Activated naive CD8-positive, alpha-beta T cell treated with anti-CD3 and anti-CD28 coated beads for 36 hours (primary cell): ENCODE measurements at regions not wholly inside any gene's neighbourhood (a gene's known extent, or its start where the extent isn't known, plus 50 kb on each side); places are given as distances from the start of the nearest gene placed in this dataset.

Source experiments
- DNase-seq: peaks from one replicate; pipeline ENCODE4 v3.0.0; 2021
- H3K27ac Mint-ChIP-seq: one replicate; pipeline ENCODE4 v1.8.0; 2022; ENCODE audit warnings: mild to moderate bottlenecking, moderate library complexity, mixed read lengths
- H3K27me3 Mint-ChIP-seq: one replicate; pipeline ENCODE4 v1.8.0; 2022; ENCODE audit warnings: mild to moderate bottlenecking, mixed read lengths
- H3K36me3 Mint-ChIP-seq: one replicate; pipeline ENCODE4 v1.8.0; 2021; ENCODE audit warnings: mild to moderate bottlenecking, mixed read lengths
- H3K4me1 Mint-ChIP-seq: one replicate; pipeline ENCODE4 v1.8.0; 2021; ENCODE audit warnings: mixed read lengths
- H3K4me3 Mint-ChIP-seq: one replicate; pipeline ENCODE4 v1.8.0; 2022; ENCODE audit warnings: mild to moderate bottlenecking, moderate library complexity, mixed read lengths
- H3K9me3 Mint-ChIP-seq: one replicate; pipeline ENCODE4 v1.8.0; 2022; ENCODE audit warnings: mixed read lengths

GRCh38 chr3:159632128-159632527, 356.5 kb upstream of the IL12A start:
- no peak for DNase-seq
- Mint-ChIP-seq H3K36me3 (no peaks in the 10 kb centered on the region), H3K27ac (no peak overlapping the region), H3K4me3 (no peak overlapping the region), H3K9me3 (no peaks in the 10 kb centered on the region), H3K4me1 (no peaks in the 10 kb centered on the region), H3K27me3 (no peaks in the 10 kb centered on the region)

DNA sequence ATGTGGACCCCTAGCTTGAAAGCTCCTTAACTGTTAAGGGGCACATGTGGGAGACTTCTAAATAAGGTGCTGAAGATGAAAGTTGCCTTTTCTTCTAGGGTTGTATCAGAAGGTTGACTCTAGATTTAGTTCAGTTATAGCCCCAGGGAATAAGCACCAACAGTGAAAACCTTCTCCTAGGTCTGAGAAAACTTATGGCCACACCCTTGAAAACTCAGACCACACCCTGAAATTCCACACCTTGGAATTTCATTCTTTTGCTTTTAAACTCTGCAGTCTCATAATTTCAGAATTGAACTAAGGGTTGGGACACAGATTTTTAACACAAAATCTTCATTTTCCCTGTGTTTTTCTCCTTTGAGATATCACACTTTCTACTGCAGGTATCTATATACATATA, 355.8 kb upstream of the IL12A start:
- DNase-seq, result no peak
- Mint-ChIP-seq H3K4me3 (no peak overlapping the region), H3K27me3 (no peaks in the 10 kb centered on the region), H3K36me3 (no peaks in the 10 kb centered on the region), H3K4me1 (no peaks in the 10 kb centered on the region), H3K9me3 (no peaks in the 10 kb centered on the region), H3K27ac (no peak overlapping the region)

- no peak for DNase-seq
- Mint-ChIP-seq H3K36me3 (no peaks in the 10 kb centered on the region), H3K27me3 (no peaks in the 10 kb centered on the region), H3K27ac (no peak overlapping the region), H3K4me1 (no peaks in the 10 kb centered on the region), H3K9me3 (no peaks in the 10 kb centered on the region), H3K4me3 (no peak overlapping the region)
These were observed 354.2 kb upstream of the IL12A start for GRCh38 chr3:159634483-159634882.

DNA sequence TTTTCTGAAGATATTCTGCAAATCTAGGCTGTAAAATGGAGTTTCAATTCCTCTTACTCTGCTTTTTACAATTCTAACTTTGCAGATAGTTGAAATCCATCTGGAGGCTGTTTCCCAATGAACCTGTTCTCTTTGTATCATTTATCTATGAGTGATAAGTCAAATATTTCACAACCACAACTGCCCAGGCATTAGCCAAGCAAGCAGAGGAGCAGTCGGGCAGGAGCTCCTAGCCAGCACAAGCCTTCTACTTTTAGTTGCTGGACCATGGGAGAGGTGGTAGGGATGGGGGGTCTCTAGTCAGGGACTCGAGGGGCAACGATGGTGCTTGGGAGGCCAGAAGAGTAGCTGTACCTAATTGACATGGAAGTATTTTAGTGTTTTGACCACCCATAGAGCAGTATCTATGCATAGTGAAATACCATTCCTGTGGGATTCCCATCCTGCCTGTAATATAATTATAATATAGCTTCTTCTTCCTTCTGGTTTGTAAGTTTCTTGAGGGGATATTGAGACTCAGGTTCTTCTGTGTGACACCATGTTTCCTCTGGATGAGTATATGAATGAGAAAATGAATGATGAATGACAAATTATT, 353.5 kb upstream of the IL12A start:
- Mint-ChIP-seq H3K9me3 (no peaks in the 10 kb centered on the region), H3K27me3 (no peaks in the 10 kb centered on the region), H3K27ac (no peak overlapping the region), H3K4me1 (no peaks in the 10 kb centered on the region), H3K4me3 (no peak overlapping the region), H3K36me3 (no peaks in the 10 kb centered on the region)
- DNase-seq, result no peak

- Mint-ChIP-seq H3K27me3 (no peaks in the 10 kb centered on the region), H3K4me1 (no peaks in the 10 kb centered on the region), H3K27ac (no peak overlapping the region), H3K36me3 (no peaks in the 10 kb centered on the region), H3K9me3 (no peaks in the 10 kb centered on the region), H3K4me3 (no peak overlapping the region)
- no peak for DNase-seq
These were observed 350.6 kb upstream of the IL12A start for GRCh38 chr3:159637883-159638542.

GRCh38 chr3:159640225-159640624, 348.4 kb upstream of the IL12A start:
- Mint-ChIP-seq H3K4me3 (no peak overlapping the region), H3K4me1 (no peaks in the 10 kb centered on the region), H3K36me3 (no peaks in the 10 kb centered on the region), H3K27me3 (no peaks in the 10 kb centered on the region), H3K9me3 (no peaks in the 10 kb centered on the region), H3K27ac (no peak overlapping the region)
- no peak for DNase-seq

DNA sequence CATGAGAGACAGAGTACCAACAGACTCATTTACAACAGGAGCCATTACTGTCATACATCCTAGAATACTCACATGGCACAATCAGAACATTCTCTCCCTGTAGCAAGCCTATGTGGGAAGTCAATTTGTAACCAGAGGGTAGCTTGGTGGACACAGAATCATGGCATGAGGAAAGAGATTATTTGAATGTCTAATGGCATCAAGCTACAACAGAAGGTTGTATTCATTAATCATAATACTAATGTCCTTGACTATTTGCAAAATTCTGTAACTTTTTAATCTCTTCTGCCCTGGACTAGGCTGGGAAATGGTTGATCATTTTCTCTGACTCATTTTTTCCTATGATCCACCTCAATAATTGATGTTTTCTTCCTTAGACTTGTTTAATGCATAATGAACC, 345.2 kb upstream of the IL12A start:
- Mint-ChIP-seq H3K27ac (no peak overlapping the region), H3K9me3 (no peaks in the 10 kb centered on the region), H3K4me3 (no peak overlapping the region), H3K27me3 (no peaks in the 10 kb centered on the region), H3K4me1 (no peaks in the 10 kb centered on the region), H3K36me3 (no peaks in the 10 kb centered on the region)
- no peak for DNase-seq

DNA sequence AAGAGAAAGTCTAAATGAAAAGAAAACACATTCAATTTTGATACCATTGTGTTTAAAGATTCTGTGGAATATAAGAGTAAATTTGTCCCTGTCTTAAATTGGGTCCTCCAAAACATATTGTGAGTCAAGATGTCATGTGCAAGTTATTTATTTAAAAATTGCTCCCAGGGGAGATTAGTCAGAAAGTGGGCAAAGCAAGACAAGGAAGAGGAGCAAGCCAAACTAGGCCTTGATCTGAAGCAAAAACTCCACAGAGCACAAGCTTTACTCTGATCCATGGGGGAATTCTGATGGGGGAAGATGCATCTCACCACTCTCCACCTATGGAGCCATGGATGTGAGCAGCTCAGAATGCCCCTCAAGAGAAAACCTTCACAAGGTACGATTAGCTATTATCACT, 342.8 kb upstream of the IL12A start:
- DNase-seq, result no peak
- H3K36me3 Mint-ChIP-seq, result no peaks in the 10 kb centered on the region
- H3K4me1 Mint-ChIP-seq, result no peaks in the 10 kb centered on the region
- no peak overlapping the region for H3K4me3 Mint-ChIP-seq
- no peak overlapping the region for H3K27ac Mint-ChIP-seq
- no peaks in the 10 kb centered on the region for H3K9me3 Mint-ChIP-seq
- H3K27me3 Mint-ChIP-seq, result no peaks in the 10 kb centered on the region

- no peaks in the 10 kb centered on the region for H3K27me3 Mint-ChIP-seq
- H3K36me3 Mint-ChIP-seq, result no peaks in the 10 kb centered on the region
- no peak overlapping the region for H3K4me3 Mint-ChIP-seq
- no peak overlapping the region for H3K27ac Mint-ChIP-seq
- DNase-seq, result no peak
- H3K4me1 Mint-ChIP-seq, result no peaks in the 10 kb centered on the region
- no peaks in the 10 kb centered on the region for H3K9me3 Mint-ChIP-seq
These were observed 338.7 kb upstream of the IL12A start for GRCh38 chr3:159649951-159650350.

DNA sequence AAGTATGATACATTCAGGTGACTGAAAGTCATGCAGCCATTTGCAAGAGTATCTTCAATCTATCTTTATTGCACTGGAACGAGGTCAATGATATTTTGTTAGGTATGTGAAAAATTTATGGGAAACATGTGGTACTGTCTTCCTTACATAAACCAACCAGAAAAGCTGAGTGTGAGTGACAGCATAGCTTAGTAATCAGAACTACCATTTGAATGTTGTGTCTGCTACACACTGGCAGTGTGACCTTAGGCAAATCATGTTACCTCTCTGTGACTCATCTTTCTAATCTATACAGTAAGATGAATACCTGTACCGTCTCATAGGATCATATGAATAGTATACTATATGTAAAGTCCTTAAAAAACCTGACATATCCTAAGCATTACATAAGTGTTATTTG, 337.9 kb upstream of the IL12A start:
- H3K4me3 Mint-ChIP-seq, result no peak overlapping the region
- H3K4me1 Mint-ChIP-seq, result no peaks in the 10 kb centered on the region
- H3K27ac Mint-ChIP-seq, result no peak overlapping the region
- DNase-seq, result no peak
- no peaks in the 10 kb centered on the region for H3K9me3 Mint-ChIP-seq
- H3K36me3 Mint-ChIP-seq, result no peaks in the 10 kb centered on the region
- H3K27me3 Mint-ChIP-seq, result no peaks in the 10 kb centered on the region

DNA sequence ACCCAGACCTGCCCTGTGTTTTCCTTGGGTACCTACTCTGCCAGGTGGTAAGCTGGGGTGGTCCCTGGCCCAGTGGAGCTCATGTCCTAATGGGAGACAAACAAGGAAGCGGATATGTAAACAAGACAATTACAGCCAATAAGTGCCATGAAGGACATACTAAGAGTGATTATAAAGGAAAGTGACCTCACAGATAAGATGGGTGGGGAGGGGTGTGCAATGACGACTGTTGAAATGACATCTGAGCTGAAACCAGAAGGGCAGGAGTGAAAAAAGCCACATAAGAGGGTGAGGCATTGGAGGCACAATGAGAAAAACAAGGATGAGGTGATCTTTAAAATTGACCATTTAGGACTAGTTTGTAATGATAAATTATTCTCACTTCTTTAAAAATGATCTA, 336.2 kb upstream of the IL12A start:
- no peak for DNase-seq
- Mint-ChIP-seq H3K4me3 (no peak overlapping the region), H3K27ac (no peak overlapping the region), H3K36me3 (no peaks in the 10 kb centered on the region), H3K27me3 (no peaks in the 10 kb centered on the region), H3K9me3 (no peaks in the 10 kb centered on the region), H3K4me1 (no peaks in the 10 kb centered on the region)

DNA sequence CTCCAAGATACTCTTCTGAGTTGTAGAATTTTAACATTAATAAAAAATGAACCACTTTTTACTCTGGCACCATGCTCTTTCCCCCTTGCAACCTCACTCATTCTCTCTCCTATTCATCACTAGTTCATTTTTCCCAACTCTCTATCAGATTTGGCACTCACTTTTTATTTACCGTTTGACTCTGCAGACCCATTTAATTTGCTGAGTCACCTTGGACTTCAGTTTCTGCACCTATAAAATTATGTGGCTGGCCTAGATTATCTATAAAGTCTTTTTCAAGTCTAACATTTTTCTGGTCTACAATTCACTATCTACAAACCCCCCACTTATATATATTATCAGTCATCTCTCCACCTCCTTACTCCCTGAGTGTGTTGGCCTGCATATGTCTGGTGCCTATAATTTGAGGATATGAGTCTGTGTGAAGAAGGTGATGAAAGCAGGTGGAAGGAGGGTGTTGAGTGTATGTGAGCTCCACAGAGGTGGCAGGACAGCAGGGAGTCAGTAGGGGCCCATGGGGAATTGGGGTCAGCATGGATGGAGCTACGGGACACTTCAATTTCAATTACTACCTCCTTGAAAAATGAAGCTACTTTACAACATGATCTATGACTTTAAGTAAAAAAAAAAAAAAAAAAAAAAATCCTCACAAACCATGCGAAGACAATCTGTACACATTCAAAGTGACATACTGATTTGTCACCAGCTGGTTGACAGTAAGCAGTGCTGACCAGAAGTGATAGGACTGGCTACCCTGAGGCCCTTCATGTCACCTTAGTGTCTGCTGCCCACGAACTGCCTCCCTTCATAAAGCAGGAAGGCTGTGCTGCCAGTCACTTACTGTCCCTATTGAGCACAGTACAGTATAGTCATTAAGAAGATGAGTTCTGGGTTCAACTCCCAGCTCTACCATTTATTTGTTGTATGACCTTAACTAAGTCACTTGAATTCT, 334.2 kb upstream of the IL12A start:
- Mint-ChIP-seq H3K4me1 (no peaks in the 10 kb centered on the region), H3K4me3 (no peak overlapping the region), H3K9me3 (no peaks in the 10 kb centered on the region), H3K27me3 (no peaks in the 10 kb centered on the region), H3K36me3 (no peaks in the 10 kb centered on the region), H3K27ac (no peak overlapping the region)
- no peak for DNase-seq

DNA sequence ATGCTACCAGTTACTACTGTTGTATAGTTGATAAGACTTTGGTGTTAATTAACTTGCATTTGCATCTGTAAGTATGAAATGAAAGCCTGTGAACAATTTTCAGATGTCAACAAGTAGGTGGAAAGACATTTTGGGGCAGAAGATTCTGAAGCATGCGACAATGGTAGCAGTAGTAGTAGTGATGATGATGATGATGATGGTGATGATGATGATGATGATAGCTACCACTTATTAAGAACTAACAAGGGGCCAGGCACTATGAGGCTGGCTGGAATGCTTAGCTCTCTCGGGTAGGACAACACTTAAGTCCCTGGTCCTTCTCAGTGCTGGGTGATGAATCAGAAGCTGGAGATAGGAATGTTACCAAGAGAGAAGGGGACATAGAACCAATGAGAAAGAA, 333.4 kb upstream of the IL12A start:
- no peak overlapping the region for H3K27ac Mint-ChIP-seq
- no peaks in the 10 kb centered on the region for H3K36me3 Mint-ChIP-seq
- no peak for DNase-seq
- no peak overlapping the region for H3K4me3 Mint-ChIP-seq
- H3K4me1 Mint-ChIP-seq, result no peaks in the 10 kb centered on the region
- H3K9me3 Mint-ChIP-seq, result no peaks in the 10 kb centered on the region
- no peaks in the 10 kb centered on the region for H3K27me3 Mint-ChIP-seq

- H3K4me1 Mint-ChIP-seq, result no peaks in the 10 kb centered on the region
- H3K9me3 Mint-ChIP-seq, result peaks cover 4% of the 10 kb centered on the region
- DNase-seq, result no peak
- H3K27ac Mint-ChIP-seq, result no peak overlapping the region
- no peaks in the 10 kb centered on the region for H3K27me3 Mint-ChIP-seq
- H3K4me3 Mint-ChIP-seq, result no peak overlapping the region
- no peaks in the 10 kb centered on the region for H3K36me3 Mint-ChIP-seq
These were observed 331.5 kb upstream of the IL12A start for GRCh38 chr3:159657176-159657575.

DNA sequence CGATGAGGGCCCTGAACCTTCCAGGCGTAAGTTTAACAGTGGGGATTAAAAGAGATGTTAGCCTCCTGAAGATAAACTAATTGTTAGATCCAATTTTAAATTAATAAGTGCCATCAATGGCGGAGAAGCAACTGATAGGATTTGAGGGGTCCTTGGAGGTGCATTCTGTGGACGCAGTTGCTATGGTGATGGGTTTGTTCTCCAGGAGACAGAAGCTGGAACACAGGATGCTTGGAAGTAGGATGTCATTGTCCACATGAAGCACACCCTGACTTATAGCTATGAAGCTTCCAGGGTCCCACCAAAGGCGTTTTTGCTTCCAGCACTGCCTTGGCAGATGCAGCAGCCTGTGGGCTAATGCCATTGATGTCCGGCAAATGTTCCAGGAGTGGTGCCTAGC, 331.0 kb upstream of the IL12A start:
- H3K4me3 Mint-ChIP-seq, result no peak overlapping the region
- H3K36me3 Mint-ChIP-seq, result no peaks in the 10 kb centered on the region
- no peaks in the 10 kb centered on the region for H3K27me3 Mint-ChIP-seq
- H3K4me1 Mint-ChIP-seq, result no peaks in the 10 kb centered on the region
- no peak for DNase-seq
- H3K27ac Mint-ChIP-seq, result no peak overlapping the region
- peaks cover 8% of the 10 kb centered on the region for H3K9me3 Mint-ChIP-seq
